OCI-LY3 (cell line): ENCODE measurements at regions not wholly inside any gene's neighbourhood (a gene's known extent, or its start where the extent isn't known, plus 50 kb on each side); places are given as distances from the start of the nearest gene placed in this dataset.
A peak's percentile ranks its signal among the peaks of the same experiment; 100 is the strongest.
"Not testable (repeated sequence)": the region's sequence is repeated elsewhere in the genome, so short reads cannot be mapped to it uniquely, and the experiment has no call there.

ENCODE experiments used
- H2AFZ ChIP-seq: fragments of 200-600, 300-600 bp; shearing (Covaris generic); 2 replicates; pipeline ENCODE4 v1.6.0; 2014; ENCODE audit warnings: antibody characterized with exemption, low read depth, low read length
- H3K27ac ChIP-seq: fragments of 200-600, 300-600 bp; sonication (generic); 2 replicates; pipeline ENCODE4 v1.5.1; 2014; ENCODE audit warnings: mild to moderate bottlenecking, low read length, moderate library complexity, mixed read lengths
- H3K27me3 ChIP-seq: fragments of 200-600, 300-600 bp; sonication (generic); 2 replicates; pipeline ENCODE4 v1.6.1; 2014; ENCODE audit warnings: low read depth, low read length, mixed read lengths
- H3K36me3 ChIP-seq: fragments of 200-600, 300-600 bp; sonication (generic); replicated peaks from 2 replicates; pipeline ENCODE3; 2014; ENCODE audit warnings: low read depth, low read length, mixed read lengths
- H3K4me1 ChIP-seq: fragments of 300-600, 200-600 bp; sonication (generic); 2 replicates; pipeline ENCODE4 v1.6.1; 2014; ENCODE audit warnings: low read length, mixed read lengths
- H3K4me2 ChIP-seq: fragments of 200-600, 300-600 bp; sonication (generic); 2 replicates; pipeline ENCODE4 v1.6.1; 2014; ENCODE audit warnings: low read length, mixed read lengths
- H3K4me3 ChIP-seq: fragments of 300-600, 200-600 bp; sonication (generic); 2 replicates; pipeline ENCODE4 v1.5.1; 2014; ENCODE audit warnings: antibody characterized with exemption, mild to moderate bottlenecking, low read length, moderate library complexity
- H3K79me2 ChIP-seq: fragments of 300-600, 200-600 bp; shearing (Covaris generic); 2 replicates; pipeline ENCODE4 v1.6.1; 2014; ENCODE audit warnings: mild to moderate bottlenecking, low read length, mixed read lengths
- H3K9ac ChIP-seq: fragments of 300-600, 200-600 bp; shearing (Covaris generic); 2 replicates; pipeline ENCODE4 v1.6.0; 2014; ENCODE audit warnings: mild to moderate bottlenecking, low read length, moderate library complexity
- H3K9me3 ChIP-seq: fragments of 200-600, 300-600 bp; shearing (Covaris generic); 2 replicates; pipeline ENCODE4 v1.6.1; 2014; ENCODE audit warnings: low read length, mixed read lengths; ENCODE audit not compliant: insufficient read depth
- H4K20me1 ChIP-seq: fragments of 200-600, 300-600 bp; sonication (generic); 2 replicates; pipeline ENCODE4 v1.6.1; 2016; ENCODE audit warnings: low read length, mixed read lengths; ENCODE audit not compliant: insufficient read depth
- EZH2phosphoT487 ChIP-seq: fragments of 200-600 bp; shearing (Covaris generic); IDR thresholded peaks from 2 replicates; pipeline ENCODE4 v1.6.1; 2018; ENCODE audit warnings: antibody characterized with exemption, mixed run types, low read depth
- TF ChIP-seq, protein P1 (sequence below): fragments of 200-600, 300-600 bp; sonication (generic); IDR thresholded peaks from 2 replicates; pipeline ENCODE4 v1.5.1; 2014; ENCODE audit warnings: antibody characterized with exemption, low read length, low read depth

- Histone ChIP-seq H3K9ac (no peak overlapping the region), H3K4me1 (no peaks in the 10 kb centered on the region), H4K20me1 (no peaks in the 10 kb centered on the region), H3K79me2 (no peaks in the 10 kb centered on the region), H3K4me2 (no peak overlapping the region), H3K4me3 (no peak overlapping the region), H3K9me3 (no peaks in the 10 kb centered on the region), H3K27ac (no peak overlapping the region), H3K27me3 (no peaks in the 10 kb centered on the region), H3K36me3 (no peaks in the 10 kb centered on the region), H2AFZ (no peak overlapping the region)
- TF ChIP-seq, protein P1, sequence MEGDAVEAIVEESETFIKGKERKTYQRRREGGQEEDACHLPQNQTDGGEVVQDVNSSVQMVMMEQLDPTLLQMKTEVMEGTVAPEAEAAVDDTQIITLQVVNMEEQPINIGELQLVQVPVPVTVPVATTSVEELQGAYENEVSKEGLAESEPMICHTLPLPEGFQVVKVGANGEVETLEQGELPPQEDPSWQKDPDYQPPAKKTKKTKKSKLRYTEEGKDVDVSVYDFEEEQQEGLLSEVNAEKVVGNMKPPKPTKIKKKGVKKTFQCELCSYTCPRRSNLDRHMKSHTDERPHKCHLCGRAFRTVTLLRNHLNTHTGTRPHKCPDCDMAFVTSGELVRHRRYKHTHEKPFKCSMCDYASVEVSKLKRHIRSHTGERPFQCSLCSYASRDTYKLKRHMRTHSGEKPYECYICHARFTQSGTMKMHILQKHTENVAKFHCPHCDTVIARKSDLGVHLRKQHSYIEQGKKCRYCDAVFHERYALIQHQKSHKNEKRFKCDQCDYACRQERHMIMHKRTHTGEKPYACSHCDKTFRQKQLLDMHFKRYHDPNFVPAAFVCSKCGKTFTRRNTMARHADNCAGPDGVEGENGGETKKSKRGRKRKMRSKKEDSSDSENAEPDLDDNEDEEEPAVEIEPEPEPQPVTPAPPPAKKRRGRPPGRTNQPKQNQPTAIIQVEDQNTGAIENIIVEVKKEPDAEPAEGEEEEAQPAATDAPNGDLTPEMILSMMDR = no peak
- TF ChIP-seq EZH2phosphoT487 = no peak
Measured at GRCh38 chr3:151592287-151592686, 131.4 kb upstream of the IGSF10 start.

DNA sequence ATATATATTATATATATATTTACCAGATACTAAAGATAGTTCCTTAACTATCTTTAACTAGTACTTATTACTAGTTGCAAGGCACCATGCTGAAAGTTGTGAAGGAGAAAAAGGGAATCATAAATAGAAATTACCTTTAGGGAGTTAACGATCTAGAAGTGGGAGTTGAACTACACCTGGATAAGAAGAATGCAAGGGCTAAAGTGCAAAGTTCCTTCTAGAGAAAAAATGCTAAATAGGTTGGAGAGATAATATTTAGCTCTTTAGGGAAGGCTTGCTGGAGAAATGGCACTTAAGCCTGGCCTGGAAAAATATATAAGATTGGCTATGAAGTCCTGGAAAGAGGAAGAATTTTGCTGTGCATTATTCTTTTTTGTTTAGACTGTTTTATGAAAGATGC is 130.6 kb upstream of the IGSF10 start:
- no peak for TF ChIP-seq EZH2phosphoT487
- TF ChIP-seq, protein P1 = no peak
- H3K4me1 ChIP-seq = no peaks in the 10 kb centered on the region
- H3K79me2 ChIP-seq = no peaks in the 10 kb centered on the region
- no peaks in the 10 kb centered on the region for H4K20me1 ChIP-seq
- no peaks in the 10 kb centered on the region for H3K9me3 ChIP-seq
- no peak overlapping the region for H2AFZ ChIP-seq
- H3K36me3 ChIP-seq = no peaks in the 10 kb centered on the region
- no peaks in the 10 kb centered on the region for H3K27me3 ChIP-seq
- H3K4me2 ChIP-seq = no peak overlapping the region
- no peak overlapping the region for H3K9ac ChIP-seq
- H3K27ac ChIP-seq = no peak overlapping the region
- H3K4me3 ChIP-seq = no peak overlapping the region

DNA sequence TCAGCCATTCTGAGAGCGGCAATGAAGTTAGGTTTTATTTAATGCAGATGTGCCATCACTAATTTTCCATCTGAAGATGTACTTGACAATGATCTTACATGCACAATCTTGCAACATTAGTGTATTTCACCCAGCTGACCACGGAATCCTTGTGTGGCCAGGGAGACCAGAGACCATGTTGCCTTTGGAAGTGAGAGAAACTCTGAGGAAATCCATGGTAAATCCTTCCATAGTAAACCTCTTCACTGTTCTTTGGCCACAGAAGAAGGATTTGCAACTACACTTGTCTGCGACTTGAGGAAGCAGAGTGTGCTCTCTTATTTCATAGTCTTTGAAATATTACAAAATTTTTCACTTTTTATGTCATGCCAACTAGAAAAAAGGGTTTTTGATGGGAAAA is 128.4 kb upstream of the IGSF10 start:
- Histone ChIP-seq H3K79me2 (no peaks in the 10 kb centered on the region), H3K36me3 (no peaks in the 10 kb centered on the region), H3K4me1 (peaks cover 10% of the 10 kb centered on the region), H4K20me1 (no peaks in the 10 kb centered on the region), H3K4me3 (no peak overlapping the region), H3K27me3 (no peaks in the 10 kb centered on the region), H2AFZ (no peak overlapping the region; the same call in 1 of the 2 replicates), H3K9ac (no peak overlapping the region), H3K9me3 (no peaks in the 10 kb centered on the region), H3K27ac (no peak overlapping the region), H3K4me2 (no peak overlapping the region)
- TF ChIP-seq, protein P1 = no peak

DNA sequence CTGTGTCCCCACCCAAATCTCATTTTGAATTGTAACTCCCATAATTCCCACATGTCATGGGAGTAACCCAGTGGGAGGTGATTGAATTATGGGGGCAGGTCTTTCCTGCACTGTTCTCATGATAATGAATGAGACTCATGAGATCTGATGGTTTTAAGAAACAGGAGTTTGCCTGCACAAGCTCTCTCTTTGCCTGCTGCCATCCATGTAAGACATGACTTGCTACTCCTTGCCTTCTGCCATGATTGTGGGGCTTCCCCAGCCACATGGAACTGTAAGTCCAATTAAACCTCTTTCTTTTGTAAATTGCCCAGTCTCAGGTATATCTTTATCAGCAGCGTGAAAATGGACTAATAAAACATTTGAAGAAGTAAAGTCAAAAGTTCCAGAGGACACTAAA is 126.8 kb upstream of the IGSF10 start:
- H3K4me1 ChIP-seq = peaks cover 12% of the 10 kb centered on the region

GRCh38 chr3:151584566-151584965 is 123.7 kb upstream of the IGSF10 start:
- 0 out of 2 replicates have a peak overlapping the region, but pooled peaks have one; percentile 11 for H2AFZ ChIP-seq
- no peaks in the 10 kb centered on the region for H3K9me3 ChIP-seq
- H3K4me1 ChIP-seq = peaks cover 12% of the 10 kb centered on the region
- TF ChIP-seq, protein P1 = no peak
- no peak for TF ChIP-seq EZH2phosphoT487
- H3K4me2 ChIP-seq = peak overlapping the region; percentile 45
- H3K9ac ChIP-seq = no peak overlapping the region
- no peaks in the 10 kb centered on the region for H3K36me3 ChIP-seq
- H3K79me2 ChIP-seq = no peaks in the 10 kb centered on the region
- no peak overlapping the region for H3K27ac ChIP-seq
- no peak overlapping the region for H3K4me3 ChIP-seq
- no peaks in the 10 kb centered on the region for H4K20me1 ChIP-seq
- H3K27me3 ChIP-seq = no peaks in the 10 kb centered on the region

More for the DNA sequence above, 126.8 kb upstream of the IGSF10 start:
- not testable (repeated sequence) for H3K36me3 ChIP-seq, H3K4me3 ChIP-seq, H3K27ac ChIP-seq, H4K20me1 ChIP-seq, H3K79me2 ChIP-seq, H3K27me3 ChIP-seq, H2AFZ ChIP-seq, H3K9ac ChIP-seq, H3K9me3 ChIP-seq, H3K4me2 ChIP-seq
